ENCODE measurements at regions not wholly inside any gene's neighbourhood (a gene's known extent, or its start where the extent isn't known, plus 50 kb on each side); places are given as distances from the start of the nearest gene placed in this dataset.

DNA sequence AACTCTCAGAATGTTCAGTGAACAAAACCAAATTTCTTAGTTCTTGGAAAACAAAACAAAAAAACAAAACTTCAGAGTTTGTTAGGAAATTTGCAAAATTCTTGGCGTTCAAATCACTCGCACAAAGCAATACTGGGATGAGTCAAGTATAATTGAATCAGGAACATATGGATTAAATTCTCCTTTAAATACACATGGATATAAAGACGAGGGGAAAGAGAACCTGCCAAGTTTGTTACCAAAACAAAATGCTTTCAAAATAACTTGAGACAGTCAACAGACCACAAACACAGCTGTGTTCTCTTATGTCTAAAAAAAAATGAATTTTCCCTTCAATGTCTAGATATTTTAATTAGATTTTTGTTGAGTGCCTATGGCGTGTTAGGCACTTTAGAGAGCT is 93.5 kb upstream of the MPP7 start (continued):
- TF ChIP-seq, protein P1, sequence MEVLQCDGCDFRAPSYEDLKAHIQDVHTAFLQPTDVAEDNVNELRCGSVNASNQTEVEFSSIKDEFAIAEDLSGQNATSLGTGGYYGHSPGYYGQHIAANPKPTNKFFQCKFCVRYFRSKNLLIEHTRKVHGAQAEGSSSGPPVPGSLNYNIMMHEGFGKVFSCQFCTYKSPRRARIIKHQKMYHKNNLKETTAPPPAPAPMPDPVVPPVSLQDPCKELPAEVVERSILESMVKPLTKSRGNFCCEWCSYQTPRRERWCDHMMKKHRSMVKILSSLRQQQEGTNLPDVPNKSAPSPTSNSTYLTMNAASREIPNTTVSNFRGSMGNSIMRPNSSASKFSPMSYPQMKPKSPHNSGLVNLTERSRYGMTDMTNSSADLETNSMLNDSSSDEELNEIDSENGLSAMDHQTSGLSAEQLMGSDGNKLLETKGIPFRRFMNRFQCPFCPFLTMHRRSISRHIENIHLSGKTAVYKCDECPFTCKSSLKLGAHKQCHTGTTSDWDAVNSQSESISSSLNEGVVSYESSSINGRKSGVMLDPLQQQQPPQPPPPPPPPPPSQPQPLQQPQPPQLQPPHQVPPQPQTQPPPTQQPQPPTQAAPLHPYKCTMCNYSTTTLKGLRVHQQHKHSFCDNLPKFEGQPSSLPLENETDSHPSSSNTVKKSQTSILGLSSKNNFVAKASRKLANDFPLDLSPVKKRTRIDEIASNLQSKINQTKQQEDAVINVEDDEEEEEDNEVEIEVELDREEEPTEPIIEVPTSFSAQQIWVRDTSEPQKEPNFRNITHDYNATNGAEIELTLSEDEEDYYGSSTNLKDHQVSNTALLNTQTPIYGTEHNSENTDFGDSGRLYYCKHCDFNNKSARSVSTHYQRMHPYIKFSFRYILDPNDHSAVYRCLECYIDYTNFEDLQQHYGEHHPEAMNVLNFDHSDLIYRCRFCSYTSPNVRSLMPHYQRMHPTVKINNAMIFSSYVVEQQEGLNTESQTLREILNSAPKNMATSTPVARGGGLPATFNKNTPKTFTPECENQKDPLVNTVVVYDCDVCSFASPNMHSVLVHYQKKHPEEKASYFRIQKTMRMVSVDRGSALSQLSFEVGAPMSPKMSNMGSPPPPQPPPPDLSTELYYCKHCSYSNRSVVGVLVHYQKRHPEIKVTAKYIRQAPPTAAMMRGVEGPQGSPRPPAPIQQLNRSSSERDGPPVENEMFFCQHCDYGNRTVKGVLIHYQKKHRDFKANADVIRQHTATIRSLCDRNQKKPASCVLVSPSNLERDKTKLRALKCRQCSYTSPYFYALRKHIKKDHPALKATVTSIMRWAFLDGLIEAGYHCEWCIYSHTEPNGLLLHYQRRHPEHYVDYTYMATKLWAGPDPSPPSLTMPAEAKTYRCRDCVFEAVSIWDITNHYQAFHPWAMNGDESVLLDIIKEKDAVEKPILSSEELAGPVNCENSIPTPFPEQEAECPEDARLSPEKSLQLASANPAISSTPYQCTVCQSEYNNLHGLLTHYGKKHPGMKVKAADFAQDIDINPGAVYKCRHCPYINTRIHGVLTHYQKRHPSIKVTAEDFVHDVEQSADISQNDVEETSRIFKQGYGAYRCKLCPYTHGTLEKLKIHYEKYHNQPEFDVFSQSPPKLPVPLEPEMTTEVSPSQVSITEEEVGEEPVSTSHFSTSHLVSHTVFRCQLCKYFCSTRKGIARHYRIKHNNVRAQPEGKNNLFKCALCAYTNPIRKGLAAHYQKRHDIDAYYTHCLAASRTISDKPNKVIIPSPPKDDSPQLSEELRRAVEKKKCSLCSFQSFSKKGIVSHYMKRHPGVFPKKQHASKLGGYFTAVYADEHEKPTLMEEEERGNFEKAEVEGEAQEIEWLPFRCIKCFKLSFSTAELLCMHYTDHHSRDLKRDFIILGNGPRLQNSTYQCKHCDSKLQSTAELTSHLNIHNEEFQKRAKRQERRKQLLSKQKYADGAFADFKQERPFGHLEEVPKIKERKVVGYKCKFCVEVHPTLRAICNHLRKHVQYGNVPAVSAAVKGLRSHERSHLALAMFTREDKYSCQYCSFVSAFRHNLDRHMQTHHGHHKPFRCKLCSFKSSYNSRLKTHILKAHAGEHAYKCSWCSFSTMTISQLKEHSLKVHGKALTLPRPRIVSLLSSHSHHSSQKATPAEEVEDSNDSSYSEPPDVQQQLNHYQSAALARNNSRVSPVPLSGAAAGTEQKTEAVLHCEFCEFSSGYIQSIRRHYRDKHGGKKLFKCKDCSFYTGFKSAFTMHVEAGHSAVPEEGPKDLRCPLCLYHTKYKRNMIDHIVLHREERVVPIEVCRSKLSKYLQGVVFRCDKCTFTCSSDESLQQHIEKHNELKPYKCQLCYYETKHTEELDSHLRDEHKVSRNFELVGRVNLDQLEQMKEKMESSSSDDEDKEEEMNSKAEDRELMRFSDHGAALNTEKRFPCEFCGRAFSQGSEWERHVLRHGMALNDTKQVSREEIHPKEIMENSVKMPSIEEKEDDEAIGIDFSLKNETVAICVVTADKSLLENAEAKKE (CRISPR knock-in tag; IDR thresholded peaks at IDR 0.05): no peak
- no peak for TF ChIP-seq EZH2phosphoT487 (IDR thresholded peaks at IDR 0.05; ENCODE audit: unreplicated experiment)
- TF ChIP-seq, protein P2, sequence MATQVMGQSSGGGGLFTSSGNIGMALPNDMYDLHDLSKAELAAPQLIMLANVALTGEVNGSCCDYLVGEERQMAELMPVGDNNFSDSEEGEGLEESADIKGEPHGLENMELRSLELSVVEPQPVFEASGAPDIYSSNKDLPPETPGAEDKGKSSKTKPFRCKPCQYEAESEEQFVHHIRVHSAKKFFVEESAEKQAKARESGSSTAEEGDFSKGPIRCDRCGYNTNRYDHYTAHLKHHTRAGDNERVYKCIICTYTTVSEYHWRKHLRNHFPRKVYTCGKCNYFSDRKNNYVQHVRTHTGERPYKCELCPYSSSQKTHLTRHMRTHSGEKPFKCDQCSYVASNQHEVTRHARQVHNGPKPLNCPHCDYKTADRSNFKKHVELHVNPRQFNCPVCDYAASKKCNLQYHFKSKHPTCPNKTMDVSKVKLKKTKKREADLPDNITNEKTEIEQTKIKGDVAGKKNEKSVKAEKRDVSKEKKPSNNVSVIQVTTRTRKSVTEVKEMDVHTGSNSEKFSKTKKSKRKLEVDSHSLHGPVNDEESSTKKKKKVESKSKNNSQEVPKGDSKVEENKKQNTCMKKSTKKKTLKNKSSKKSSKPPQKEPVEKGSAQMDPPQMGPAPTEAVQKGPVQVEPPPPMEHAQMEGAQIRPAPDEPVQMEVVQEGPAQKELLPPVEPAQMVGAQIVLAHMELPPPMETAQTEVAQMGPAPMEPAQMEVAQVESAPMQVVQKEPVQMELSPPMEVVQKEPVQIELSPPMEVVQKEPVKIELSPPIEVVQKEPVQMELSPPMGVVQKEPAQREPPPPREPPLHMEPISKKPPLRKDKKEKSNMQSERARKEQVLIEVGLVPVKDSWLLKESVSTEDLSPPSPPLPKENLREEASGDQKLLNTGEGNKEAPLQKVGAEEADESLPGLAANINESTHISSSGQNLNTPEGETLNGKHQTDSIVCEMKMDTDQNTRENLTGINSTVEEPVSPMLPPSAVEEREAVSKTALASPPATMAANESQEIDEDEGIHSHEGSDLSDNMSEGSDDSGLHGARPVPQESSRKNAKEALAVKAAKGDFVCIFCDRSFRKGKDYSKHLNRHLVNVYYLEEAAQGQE (IDR thresholded peaks at IDR 0.05; ENCODE audit: unreplicated experiment): no peak
- TF ChIP-seq STAT1 (IDR thresholded peaks at IDR 0.05; ENCODE audit: unreplicated experiment): no peak

DNA sequence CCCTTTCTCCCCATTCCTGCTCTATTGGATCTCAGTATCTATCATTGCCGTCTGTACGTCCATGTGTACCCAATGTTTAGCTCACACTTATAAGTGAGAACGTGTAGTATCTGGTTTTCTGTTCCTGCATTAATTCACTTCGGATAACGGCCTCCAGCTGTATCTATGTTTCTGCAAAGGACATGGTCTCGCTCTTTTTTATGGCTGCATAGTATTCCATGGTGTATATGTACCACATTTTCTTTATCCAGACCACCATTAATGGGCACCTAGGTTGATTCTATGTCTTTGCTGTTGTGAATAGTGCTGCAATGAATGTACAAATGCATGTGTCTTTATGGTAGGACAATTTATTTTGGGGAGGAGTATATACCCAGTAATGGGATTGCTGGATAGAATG is 94.4 kb upstream of the MPP7 start:
- no peak overlapping the region for H2AFZ ChIP-seq
- no peaks in the 10 kb centered on the region for H3K27me3 ChIP-seq (ENCODE audit: insufficient read depth)
- no peaks in the 10 kb centered on the region for H3K36me3 ChIP-seq (ENCODE audit: insufficient read depth)
- ATAC-seq (no peak), DNase-seq (ENCODE audit: low spot score) (no peak)
- H3F3A ChIP-seq (replicated peaks; ENCODE audit: low read depth): no peaks in the 10 kb centered on the region
- Mint-ChIP-seq H3K9me3 (no peaks in the 10 kb centered on the region), H3K4me1 (peaks cover 10% of the 10 kb centered on the region), H3K36me3 (ENCODE audit: low read depth) (no peaks in the 10 kb centered on the region), H3K4me3 (no peak overlapping the region), H3K27ac (no peak overlapping the region), H3K27me3 (ENCODE audit: insufficient read depth, low read depth, poor library complexity) (peaks cover 5% of the 10 kb centered on the region)
- no peaks in the 10 kb centered on the region for H3K9me2 ChIP-seq (ENCODE audit: insufficient read depth)
- no peaks in the 10 kb centered on the region for H3K4me1 ChIP-seq (ENCODE audit: insufficient read depth)
- no peak overlapping the region for H3K4me3 ChIP-seq
- TF ChIP-seq JUNB (IDR thresholded peaks at IDR 0.05; ENCODE audit: unreplicated experiment) (no peak), POLR2AphosphoS5 (IDR thresholded peaks at IDR 0.05; ENCODE audit: low read depth) (no peak), EZH2 (IDR thresholded peaks at IDR 0.05; ENCODE audit: low read depth, unreplicated experiment) (no peak)
- H3K4me2 ChIP-seq: no peak overlapping the region
- no peak overlapping the region for H3K27ac ChIP-seq (ENCODE audit: low read depth)
- H4K20me1 ChIP-seq (replicated peaks; ENCODE audit: insufficient read depth): no peaks in the 10 kb centered on the region
- H3K79me2 ChIP-seq (replicated peaks; ENCODE audit: insufficient read depth): no peaks in the 10 kb centered on the region
